ENCODE measurements at regions not wholly inside any gene's neighbourhood (a gene's known extent, or its start where the extent isn't known, plus 50 kb on each side); places are given as distances from the start of the nearest gene placed in this dataset.

DNA sequence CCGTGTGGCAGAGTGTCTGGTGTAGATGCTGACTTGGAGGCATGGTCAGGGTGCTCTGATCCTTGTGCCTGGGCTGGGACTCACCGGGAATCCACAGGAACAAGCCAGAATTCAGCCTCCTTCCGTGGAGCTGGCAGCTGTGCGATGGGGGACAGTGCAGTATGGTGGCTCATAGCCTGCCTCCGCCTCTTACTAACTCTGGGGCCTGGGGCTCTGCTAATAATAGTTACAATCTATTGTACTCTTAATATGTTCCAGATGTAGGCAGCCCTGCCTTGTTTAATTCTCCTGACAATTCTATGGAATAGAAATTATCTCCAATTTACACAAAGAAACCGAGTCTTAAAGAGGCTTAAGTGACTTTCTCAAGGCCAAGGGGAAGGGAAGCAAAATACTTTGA lies 77.6 kb downstream of the PCDH1 start:
- H3K4me3 ChIP-seq = no peak overlapping the region
- no peak overlapping the region for H3K27ac ChIP-seq
- H3K4me1 ChIP-seq = peaks cover 0 to 16% (median 3%) of the 10 kb centered on the region in 3 donors
- no peaks in the 10 kb centered on the region for H3K36me3 ChIP-seq
- DNase-seq = no peak
- H3K27me3 ChIP-seq = peaks cover 0 to 40% (median 0%) of the 10 kb centered on the region in 4 donors
- H3K9me3 ChIP-seq = no peaks in the 10 kb centered on the region
- TF ChIP-seq, protein P1, sequence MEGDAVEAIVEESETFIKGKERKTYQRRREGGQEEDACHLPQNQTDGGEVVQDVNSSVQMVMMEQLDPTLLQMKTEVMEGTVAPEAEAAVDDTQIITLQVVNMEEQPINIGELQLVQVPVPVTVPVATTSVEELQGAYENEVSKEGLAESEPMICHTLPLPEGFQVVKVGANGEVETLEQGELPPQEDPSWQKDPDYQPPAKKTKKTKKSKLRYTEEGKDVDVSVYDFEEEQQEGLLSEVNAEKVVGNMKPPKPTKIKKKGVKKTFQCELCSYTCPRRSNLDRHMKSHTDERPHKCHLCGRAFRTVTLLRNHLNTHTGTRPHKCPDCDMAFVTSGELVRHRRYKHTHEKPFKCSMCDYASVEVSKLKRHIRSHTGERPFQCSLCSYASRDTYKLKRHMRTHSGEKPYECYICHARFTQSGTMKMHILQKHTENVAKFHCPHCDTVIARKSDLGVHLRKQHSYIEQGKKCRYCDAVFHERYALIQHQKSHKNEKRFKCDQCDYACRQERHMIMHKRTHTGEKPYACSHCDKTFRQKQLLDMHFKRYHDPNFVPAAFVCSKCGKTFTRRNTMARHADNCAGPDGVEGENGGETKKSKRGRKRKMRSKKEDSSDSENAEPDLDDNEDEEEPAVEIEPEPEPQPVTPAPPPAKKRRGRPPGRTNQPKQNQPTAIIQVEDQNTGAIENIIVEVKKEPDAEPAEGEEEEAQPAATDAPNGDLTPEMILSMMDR (IDR thresholded peaks at IDR 0.05) = no peak
- TF ChIP-seq POLR2A (IDR thresholded peaks at IDR 0.05) = no peak
- 47 to 66% methylated on average over 2 to 6 of the region's 6 CpGs for WGBS, 2 donors
- intact Hi-C loops (cut with DNase I) = no loop called here

DNA sequence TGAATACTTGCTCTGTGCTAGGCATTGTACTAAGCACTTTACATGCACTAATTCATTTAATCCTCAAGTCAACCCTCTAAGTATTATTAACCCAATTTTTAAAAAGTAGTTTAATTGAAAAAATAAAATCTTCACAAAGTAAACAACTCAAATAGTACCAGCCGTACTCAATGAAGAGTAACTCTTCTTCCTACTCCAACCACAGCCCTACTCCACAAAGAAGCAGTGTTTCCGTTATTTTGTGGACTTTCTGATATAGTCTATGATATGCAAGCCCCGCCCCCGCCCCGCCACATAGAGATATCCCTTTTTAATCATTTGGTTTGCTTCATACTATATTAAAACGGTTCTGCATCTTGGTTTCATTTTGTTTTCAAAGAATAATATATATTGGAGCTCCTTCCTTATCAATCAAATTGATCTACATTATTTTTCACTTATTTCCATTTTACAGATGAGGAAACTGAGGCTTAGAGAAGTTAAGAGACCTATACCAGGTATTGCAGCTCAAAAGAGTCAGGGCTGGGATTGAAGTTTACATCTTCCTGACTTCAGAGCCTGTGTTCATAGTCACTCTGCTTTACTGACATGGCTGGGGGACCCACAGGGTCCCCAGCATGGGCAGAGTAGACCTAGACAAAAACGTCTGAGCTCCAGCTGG lies 78.6 kb downstream of the PCDH1 start:
- Histone ChIP-seq H3K36me3 (no peaks in the 10 kb centered on the region), H3K4me1 (peaks cover 0 to 8% (median 3%) of the 10 kb centered on the region in 3 donors), H3K9me3 (no peaks in the 10 kb centered on the region), H3K4me3 (no peak overlapping the region), H3K27ac (no peak overlapping the region), H3K27me3 (peaks cover 0 to 30% (median 0%) of the 10 kb centered on the region in 4 donors)
- intact Hi-C loops (cut with DNase I) = no loop called here
- no peak for DNase-seq
- TF ChIP-seq POLR2A (IDR thresholded peaks at IDR 0.05) = no peak
- TF ChIP-seq, protein P1 (IDR thresholded peaks at IDR 0.05) = no peak
- 66 to 69% methylated on average over 7 of the region's 7 CpGs for WGBS, 2 donors

DNA sequence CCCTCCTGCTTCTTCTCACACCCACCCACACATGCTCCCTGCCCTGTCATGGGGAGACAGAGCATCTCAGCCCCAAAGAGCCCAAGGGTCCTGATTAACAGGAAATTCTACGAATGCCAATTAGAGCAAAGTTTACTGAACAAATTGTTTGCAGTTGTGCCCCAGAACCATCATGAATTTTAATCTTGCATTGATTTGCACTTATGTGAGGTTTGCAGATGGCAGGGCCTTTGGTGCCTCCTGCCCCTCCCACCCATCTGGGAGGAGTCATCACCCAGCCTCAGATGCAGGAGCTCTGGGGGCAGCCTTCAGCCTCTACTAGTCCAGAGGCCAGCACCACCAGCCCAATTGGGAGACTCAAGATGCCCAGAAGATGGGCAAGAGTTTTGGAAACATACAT lies 80.8 kb downstream of the PCDH1 start:
- WGBS, 2 donors = 0 to 20% methylated on average over 1 of the region's 1 CpG
- intact Hi-C loops (cut with DNase I) = no loop called here
- peaks cover 0 to 15% (median 0%) of the 10 kb centered on the region in 4 donors for H3K27me3 ChIP-seq
- TF ChIP-seq POLR2A (IDR thresholded peaks at IDR 0.05) = no peak
- TF ChIP-seq, protein P1 (IDR thresholded peaks at IDR 0.05) = no peak
- no peak for DNase-seq
- no peaks in the 10 kb centered on the region for H3K36me3 ChIP-seq
- no peaks in the 10 kb centered on the region for H3K9me3 ChIP-seq
- H3K27ac ChIP-seq = no peak overlapping the region
- no peak overlapping the region for H3K4me3 ChIP-seq
- no peaks in the 10 kb centered on the region for H3K4me1 ChIP-seq

DNA sequence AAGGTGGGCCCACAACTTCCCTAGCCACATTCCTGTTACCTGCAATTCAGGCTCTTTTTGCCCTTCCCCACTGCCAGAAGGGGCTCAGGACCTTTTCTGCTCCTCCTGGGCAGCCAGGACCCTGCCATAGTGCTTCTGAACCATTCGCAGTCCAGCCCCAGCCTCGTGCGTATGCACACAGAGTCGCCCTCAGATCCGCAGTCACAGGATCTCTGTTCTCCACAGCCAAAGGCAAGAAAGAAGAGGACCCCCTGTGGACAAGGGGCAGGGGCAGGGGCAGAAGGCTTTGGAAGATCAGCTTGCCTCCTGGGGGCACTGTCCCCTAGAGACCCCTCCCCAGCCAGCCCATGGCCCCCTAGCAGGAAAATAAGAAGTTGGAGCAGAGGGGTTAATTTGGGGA lies 82.8 kb downstream of the PCDH1 start:
- no peak for DNase-seq
- no peaks in the 10 kb centered on the region for H3K4me1 ChIP-seq
- no peak overlapping the region for H3K27ac ChIP-seq
- H3K36me3 ChIP-seq = no peaks in the 10 kb centered on the region
- TF ChIP-seq POLR2A (IDR thresholded peaks at IDR 0.05) = no peak
- TF ChIP-seq, protein P1 (IDR thresholded peaks at IDR 0.05) = no peak
- intact Hi-C loops (cut with DNase I) = no loop called here
- H3K4me3 ChIP-seq = no peak overlapping the region
- no peaks in the 10 kb centered on the region for H3K9me3 ChIP-seq
- peaks cover 0 to 11% (median 0%) of the 10 kb centered on the region in 4 donors for H3K27me3 ChIP-seq
- no CpG with 5 or more reads among the region's 5 CpGs for WGBS, 2 donors

DNA sequence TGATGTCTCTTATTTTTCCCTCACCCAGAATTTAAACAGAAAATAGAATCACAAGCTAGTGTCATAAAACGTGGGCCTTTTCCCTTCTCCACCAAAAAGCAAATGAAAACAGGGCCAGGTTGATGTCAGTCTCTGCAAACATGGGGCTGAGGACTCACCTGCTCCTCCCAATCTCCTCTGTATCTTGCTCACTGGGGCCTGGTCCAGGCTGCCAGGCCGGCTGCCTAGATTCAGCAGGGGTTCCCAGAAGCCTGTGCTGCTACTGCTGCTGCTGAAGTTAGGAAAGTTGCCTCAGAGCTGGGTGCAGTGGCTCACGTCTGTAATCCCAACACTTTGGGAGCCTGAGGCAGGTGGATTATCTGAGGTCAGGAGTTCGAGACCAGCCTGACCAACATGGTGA lies 84.3 kb downstream of the PCDH1 start:
- intact Hi-C loops (cut with DNase I) = no loop called here
- no peaks in the 10 kb centered on the region for H3K36me3 ChIP-seq
- no peak overlapping the region for H3K4me3 ChIP-seq
- no peaks in the 10 kb centered on the region for H3K4me1 ChIP-seq
- WGBS, 2 donors = 39 to 60% methylated on average over 3 of the region's 4 CpGs
- no peak for DNase-seq
- TF ChIP-seq POLR2A (IDR thresholded peaks at IDR 0.05) = no peak
- TF ChIP-seq, protein P1 (IDR thresholded peaks at IDR 0.05) = no peak
- H3K9me3 ChIP-seq = no peaks in the 10 kb centered on the region
- peaks cover 0 to 14% (median 0%) of the 10 kb centered on the region in 4 donors for H3K27me3 ChIP-seq
- H3K27ac ChIP-seq = no peak overlapping the region

Data from esophagus squamous epithelium (tissue), 5 donors.